Epithelial cell of proximal tubule (primary cell): ENCODE measurements at regions not wholly inside any gene's neighbourhood (a gene's known extent, or its start where the extent isn't known, plus 50 kb on each side); places are given as distances from the start of the nearest gene placed in this dataset.

ENCODE experiments used
- DNase-seq: peaks from one replicate; pipeline ENCODE4 v3.0.0-alpha.2; 2011; ENCODE audit warnings: low read depth
- H3K4me3 ChIP-seq: 2 replicates; pipeline ENCODE4 v1.5.1; 2011; ENCODE audit warnings: low read depth, mild to moderate bottlenecking, low read length
- CTCF ChIP-seq: conservative IDR thresholded peaks from 2 replicates; pipeline ENCODE4 v1.5.1; 2012; ENCODE audit warnings: low read depth, mild to moderate bottlenecking, low read length

DNA sequence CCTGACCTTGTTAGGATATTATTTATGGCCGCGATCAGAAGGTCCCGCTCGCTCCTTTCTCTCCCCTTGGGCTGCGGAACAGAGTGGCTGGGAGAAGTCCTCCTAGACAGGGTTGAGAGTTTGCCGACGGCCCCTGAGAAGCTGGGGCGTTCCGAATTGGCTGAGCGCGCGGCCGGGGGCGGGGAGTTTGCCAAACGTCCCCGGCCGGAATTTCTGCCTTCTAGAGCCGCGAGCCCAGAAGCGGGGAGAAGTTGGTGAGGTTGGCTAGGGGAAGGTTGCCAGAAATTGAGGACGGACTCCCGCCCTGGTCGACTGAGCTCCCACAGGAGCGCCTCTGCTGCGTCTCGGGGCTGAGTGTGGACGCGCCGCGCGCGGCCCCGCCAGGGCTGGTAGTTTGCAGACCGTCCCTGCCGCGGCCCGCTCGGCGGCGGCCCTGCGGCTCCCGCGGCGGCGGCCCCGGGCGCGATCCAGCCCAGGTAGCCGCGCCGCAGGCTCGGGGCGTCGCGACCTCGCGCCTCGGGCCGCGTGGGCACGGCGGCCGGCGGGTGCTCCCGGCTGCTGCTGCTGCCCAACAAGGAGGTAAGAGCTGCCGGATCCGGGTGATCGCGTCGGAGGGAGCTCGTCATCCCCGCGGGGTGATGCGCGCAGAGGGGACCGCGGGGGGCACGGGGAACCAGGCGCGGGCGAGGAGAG, 134.0 kb upstream of the MGAT5 start:
- DNase-seq = peak; percentile 56
- H3K4me3 ChIP-seq = peak overlapping the region; percentile 70

GRCh38 chr2:134120406-134120732, 133.5 kb upstream of the MGAT5 start:
- H3K4me3 ChIP-seq = peak overlapping the region; percentile 70
- no peak for DNase-seq
- no peak for TF ChIP-seq CTCF

More for the DNA sequence above, 134.0 kb upstream of the MGAT5 start:
- no peak for TF ChIP-seq CTCF

DNA sequence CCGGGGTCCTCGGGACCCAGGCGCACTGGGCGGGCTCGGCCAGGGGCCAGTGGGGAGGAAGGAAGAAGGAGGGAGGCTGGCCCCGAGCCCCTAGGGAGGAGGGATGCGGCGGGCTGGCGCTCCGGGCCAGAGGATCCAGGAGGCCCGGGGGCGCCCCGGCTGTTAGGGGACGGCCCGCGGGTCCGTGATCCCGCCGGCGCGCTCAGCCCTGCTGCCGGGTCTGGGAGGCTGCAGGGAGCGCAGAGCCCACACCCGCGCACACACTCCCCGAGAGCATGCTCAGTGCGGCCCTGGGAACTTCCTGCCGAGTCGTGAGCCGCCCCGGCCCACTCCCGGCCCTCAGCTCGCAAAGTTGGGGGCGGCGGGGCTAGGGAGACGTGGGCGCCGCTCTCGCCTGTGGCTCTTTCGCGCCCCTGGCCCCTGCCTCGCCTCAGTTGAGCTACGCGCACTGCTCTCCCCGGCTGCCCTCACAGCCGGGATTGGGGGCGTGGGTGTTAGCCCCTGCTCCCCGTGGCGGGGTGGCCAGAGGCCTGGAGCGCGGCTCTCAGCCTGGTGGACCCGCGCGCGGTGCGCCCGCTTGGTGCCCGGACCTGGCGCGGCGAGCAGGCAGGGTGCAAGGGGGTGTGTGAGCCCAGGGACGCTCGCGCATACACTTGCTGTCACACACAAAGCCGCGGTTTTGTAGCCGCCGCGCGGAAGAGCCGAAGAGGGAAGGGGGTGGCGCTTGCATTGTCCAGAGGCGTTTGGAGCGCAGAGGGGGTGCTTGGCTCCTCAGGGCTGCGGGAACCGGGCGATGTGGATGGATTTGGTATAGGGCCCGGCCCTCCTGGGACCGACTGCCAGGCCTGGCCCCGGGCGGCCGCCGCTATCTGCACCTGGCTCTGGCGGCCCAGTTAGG, 132.9 kb upstream of the MGAT5 start:
- no peak for TF ChIP-seq CTCF
- no peak for DNase-seq
- peak overlapping the region; percentile 70 for H3K4me3 ChIP-seq

DNA sequence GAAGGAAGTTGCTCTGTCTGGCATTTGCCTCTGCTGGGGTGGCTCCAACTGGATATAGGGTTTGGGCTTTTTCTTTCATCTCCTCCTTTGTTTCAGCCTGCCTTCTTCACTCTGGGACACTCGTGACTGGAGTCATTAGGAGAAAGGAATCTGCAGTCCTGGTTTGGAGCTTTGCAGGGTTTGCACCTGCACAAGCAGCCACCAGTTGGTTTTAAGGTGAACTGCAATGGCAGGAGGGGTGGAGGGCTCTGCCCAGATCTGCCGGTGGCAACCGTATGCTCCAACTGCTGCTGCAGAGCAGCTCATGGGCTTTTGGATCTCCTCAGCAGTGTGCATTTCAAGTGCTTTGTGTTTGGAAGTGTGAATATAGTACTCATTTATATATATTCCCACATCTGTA, 131.3 kb upstream of the MGAT5 start:
- DNase-seq = no peak
- no peak for TF ChIP-seq CTCF
- H3K4me3 ChIP-seq = no peak overlapping the region

DNA sequence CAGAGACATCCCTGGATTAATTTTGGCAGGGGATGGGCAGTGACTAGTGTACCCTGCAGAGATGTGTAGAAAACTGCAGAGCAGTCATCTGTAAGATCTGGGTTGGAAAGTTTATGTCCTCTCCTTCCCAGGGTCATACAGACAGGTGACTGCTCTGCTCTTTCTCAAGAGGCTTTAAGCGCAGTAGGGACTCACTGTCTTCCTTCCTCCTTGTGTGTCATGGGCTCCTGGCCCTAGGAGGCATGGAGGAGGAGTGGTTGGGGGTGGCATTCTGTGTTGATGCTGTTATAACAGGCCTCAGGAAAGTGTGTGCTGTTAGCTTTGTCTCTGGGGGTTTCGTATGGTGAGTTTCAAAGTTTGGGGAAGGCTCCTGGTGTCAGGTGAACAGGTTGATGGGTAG, 130.5 kb upstream of the MGAT5 start:
- no peak overlapping the region for H3K4me3 ChIP-seq

GRCh38 chr2:134124047-134124753, 129.7 kb upstream of the MGAT5 start:
- DNase-seq = no peak
- no peak overlapping the region for H3K4me3 ChIP-seq
- TF ChIP-seq CTCF = no peak

More for the DNA sequence above, 130.5 kb upstream of the MGAT5 start:
- TF ChIP-seq CTCF = no peak
- DNase-seq = no peak
